ENCODE measurements at regions not wholly inside any gene's neighbourhood (a gene's known extent, or its start where the extent isn't known, plus 50 kb on each side); places are given as distances from the start of the nearest gene placed in this dataset.

- TF ChIP-seq CTCF (IDR thresholded peaks at IDR 0.05; ENCODE audit: unreplicated experiment), result no peak
- no peak overlapping the region for H3K27ac Mint-ChIP-seq (ENCODE audit: low read depth, unreplicated experiment)
- intact Hi-C loops (cut with micrococcal nuclease), result no loop called here
- ChIA-PET POLR2A (no interaction called here), CTCF (no interaction called here)
- BruUV-seq (replicated peaks), result no TSS peak
- H3K27me3 Mint-ChIP-seq (ENCODE audit: insufficient read depth, unreplicated experiment), result no peaks in the 10 kb centered on the region
- no peaks in the 10 kb centered on the region for H3K9me3 Mint-ChIP-seq (ENCODE audit: unreplicated experiment)
- no peak for DNase-seq (ENCODE audit: unreplicated experiment)
- no peaks in the 10 kb centered on the region for H3K4me1 Mint-ChIP-seq (ENCODE audit: insufficient read depth, unreplicated experiment)
- no peaks in the 10 kb centered on the region for H3K36me3 Mint-ChIP-seq (ENCODE audit: insufficient read depth, unreplicated experiment)
- H3K4me3 Mint-ChIP-seq (ENCODE audit: unreplicated experiment), result no peak overlapping the region
Observed at GRCh38 chr10:61081301-61081700, 137.3 kb upstream of the RHOBTB1 start.

- CTCF ChIA-PET, result interaction anchor here (1.1 kb wide), 1 partner anchor 233 kb away, joined by 5 read pairs; no protein-coding TSS in a partner anchor
- Mint-ChIP-seq H3K4me1 (ENCODE audit: insufficient read depth, unreplicated experiment) (no peaks in the 10 kb centered on the region), H3K4me3 (ENCODE audit: unreplicated experiment) (no peak overlapping the region), H3K27ac (ENCODE audit: low read depth, unreplicated experiment) (no peak overlapping the region), H3K36me3 (ENCODE audit: insufficient read depth, unreplicated experiment) (no peaks in the 10 kb centered on the region), H3K27me3 (ENCODE audit: insufficient read depth, unreplicated experiment) (no peaks in the 10 kb centered on the region), H3K9me3 (ENCODE audit: unreplicated experiment) (no peaks in the 10 kb centered on the region)
- no TSS peak for BruUV-seq (replicated peaks)
- TF ChIP-seq CTCF (IDR thresholded peaks at IDR 0.05; ENCODE audit: unreplicated experiment), result no peak
- POLR2A ChIA-PET, result interaction anchor here (0.8 kb wide), 1 partner anchor 1164 kb away, joined by 3 read pairs; no protein-coding TSS in a partner anchor
- DNase-seq (ENCODE audit: unreplicated experiment), result no peak
- intact Hi-C loops (cut with micrococcal nuclease), result no loop called here
Observed at GRCh38 chr10:61078542-61079275, 134.7 kb upstream of the RHOBTB1 start.

GRCh38 chr10:61076572-61077114 lies 132.7 kb upstream of the RHOBTB1 start:
- Mint-ChIP-seq H3K27me3 (ENCODE audit: insufficient read depth, unreplicated experiment) (no peaks in the 10 kb centered on the region), H3K4me1 (ENCODE audit: insufficient read depth, unreplicated experiment) (no peaks in the 10 kb centered on the region)
- POLR2A ChIA-PET, result no interaction called here

More at GRCh38 chr10:61076572-61077114, 132.7 kb upstream of the RHOBTB1 start:
- CTCF ChIA-PET, result interaction anchor here (0.5 kb wide), 1 partner anchor 195 kb away, joined by 3 read pairs; no protein-coding TSS in a partner anchor
- Mint-ChIP-seq H3K27ac (ENCODE audit: low read depth, unreplicated experiment) (no peak overlapping the region), H3K9me3 (ENCODE audit: unreplicated experiment) (no peaks in the 10 kb centered on the region), H3K36me3 (ENCODE audit: insufficient read depth, unreplicated experiment) (no peaks in the 10 kb centered on the region), H3K4me3 (ENCODE audit: unreplicated experiment) (no peak overlapping the region)
- TF ChIP-seq CTCF (IDR thresholded peaks at IDR 0.05; ENCODE audit: unreplicated experiment), result no peak
- BruUV-seq (replicated peaks), result no TSS peak
- intact Hi-C loops (cut with micrococcal nuclease), result no loop called here
- DNase-seq (ENCODE audit: unreplicated experiment), result no peak
